Nephron (organoid): ENCODE measurements at regions not wholly inside any gene's neighbourhood (a gene's known extent, or its start where the extent isn't known, plus 50 kb on each side); places are given as distances from the start of the nearest gene placed in this dataset.
"Not testable (repeated sequence)": the region's sequence is repeated elsewhere in the genome, so short reads cannot be mapped to it uniquely, and the experiment has no call there.

Experiments used
- H3K27ac Mint-ChIP-seq, 3 experiments: 2 replicates each; pipeline ENCODE4 v1.8.0; 2020; ENCODE audit warnings: mixed read lengths in 3 of 3, mild to moderate bottlenecking in 2 of 3, moderate library complexity in 1 of 3
- H3K27me3 Mint-ChIP-seq: 2 replicates; pipeline ENCODE4 v1.8.0; 2021; ENCODE audit warnings: low read depth, mild to moderate bottlenecking, moderate library complexity, mixed read lengths
- H3K36me3 Mint-ChIP-seq: 2 replicates; pipeline ENCODE4 v1.8.0; 2020; ENCODE audit warnings: low read depth, mixed read lengths
- H3K4me1 Mint-ChIP-seq: 2 replicates; pipeline ENCODE4 v1.8.0; 2020; ENCODE audit warnings: mixed read lengths
- H3K4me3 Mint-ChIP-seq, 3 experiments: 2 replicates each; pipeline ENCODE4 v1.8.0; 2020; ENCODE audit warnings: mild to moderate bottlenecking in 3 of 3, mixed read lengths in 3 of 3, moderate library complexity in 2 of 3
- H3K9me3 Mint-ChIP-seq: 2 replicates; pipeline ENCODE4 v1.8.0; 2020; ENCODE audit warnings: mixed read lengths
- CTCF ChIP-seq, 3 experiments: fragments of 200-600 bp; sonication (generic); IDR thresholded peaks; one replicate each; pipeline ENCODE4 v1.5.0; 2021; ENCODE audit warnings: antibody characterized with exemption in 3 of 3; ENCODE audit not compliant: unreplicated experiment in 3 of 3

DNA sequence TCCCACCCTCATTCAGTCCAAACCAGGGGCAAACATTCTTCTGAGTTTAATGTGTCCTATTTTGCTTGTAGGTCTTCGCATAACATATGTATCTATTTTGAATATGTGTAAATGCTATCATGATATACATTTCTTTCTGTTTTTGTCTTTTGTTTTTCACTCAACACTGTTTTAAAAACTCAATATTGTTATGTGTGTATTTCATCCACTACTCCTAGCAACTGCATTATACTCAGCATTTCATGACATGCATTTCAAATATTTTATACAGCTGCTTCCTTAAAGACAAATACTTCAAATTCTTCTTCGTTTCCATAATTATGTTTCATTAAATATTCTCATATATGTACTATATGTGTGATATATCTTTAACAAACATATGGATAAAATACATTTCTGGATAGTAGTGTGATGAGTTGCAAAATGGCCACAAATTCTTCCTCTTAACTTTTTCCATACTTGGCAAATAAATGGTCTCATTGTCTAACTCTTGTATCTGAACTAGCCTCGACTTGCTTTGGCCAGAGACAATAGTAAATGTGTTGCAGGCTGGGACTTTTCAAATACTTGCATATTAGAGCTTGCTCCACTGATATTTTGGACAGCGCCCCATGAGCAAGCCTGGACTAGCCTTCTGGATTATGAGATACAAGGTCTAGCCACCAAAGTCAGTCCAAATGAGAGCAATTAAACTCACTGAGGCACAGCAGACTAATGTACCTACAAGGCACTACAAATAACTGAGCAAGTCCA lies 539.7 kb upstream of the KCND2 start:
- no peak for TF ChIP-seq CTCF (IDR thresholded peaks at IDR 0.05; ENCODE audit: unreplicated experiment in 3 of 3)
- H3K4me3 Mint-ChIP-seq: no peak overlapping the region
- H3K36me3 Mint-ChIP-seq: no peaks in the 10 kb centered on the region
- H3K27me3 Mint-ChIP-seq: no peaks in the 10 kb centered on the region
- no peaks in the 10 kb centered on the region for H3K9me3 Mint-ChIP-seq
- H3K27ac Mint-ChIP-seq: no peak overlapping the region
- no peaks in the 10 kb centered on the region for H3K4me1 Mint-ChIP-seq

GRCh38 chr7:119737390-119737789 lies 535.6 kb upstream of the KCND2 start:
- no peak overlapping the region for H3K4me3 Mint-ChIP-seq
- TF ChIP-seq CTCF (IDR thresholded peaks at IDR 0.05; ENCODE audit: unreplicated experiment in 3 of 3): no peak
- H3K36me3 Mint-ChIP-seq: no peaks in the 10 kb centered on the region
- H3K27ac Mint-ChIP-seq: no peak overlapping the region
- H3K27me3 Mint-ChIP-seq: no peaks in the 10 kb centered on the region
- H3K4me1 Mint-ChIP-seq: no peaks in the 10 kb centered on the region
- H3K9me3 Mint-ChIP-seq: no peaks in the 10 kb centered on the region

- H3K36me3 Mint-ChIP-seq, H3K4me3 Mint-ChIP-seq, H3K27ac Mint-ChIP-seq, H3K9me3 Mint-ChIP-seq, H3K27me3 Mint-ChIP-seq, H3K4me1 Mint-ChIP-seq: not testable (repeated sequence)
Observed at GRCh38 chr7:119745280-119745679, 527.7 kb upstream of the KCND2 start.

- Mint-ChIP-seq H3K9me3 (no peaks in the 10 kb centered on the region), H3K27ac (no peak overlapping the region), H3K36me3 (no peaks in the 10 kb centered on the region), H3K4me3 (no peak overlapping the region), H3K4me1 (no peaks in the 10 kb centered on the region), H3K27me3 (no peaks in the 10 kb centered on the region)
- TF ChIP-seq CTCF (IDR thresholded peaks at IDR 0.05; ENCODE audit: unreplicated experiment in 3 of 3): no peak
Observed at GRCh38 chr7:119748251-119748860, 524.6 kb upstream of the KCND2 start.

DNA sequence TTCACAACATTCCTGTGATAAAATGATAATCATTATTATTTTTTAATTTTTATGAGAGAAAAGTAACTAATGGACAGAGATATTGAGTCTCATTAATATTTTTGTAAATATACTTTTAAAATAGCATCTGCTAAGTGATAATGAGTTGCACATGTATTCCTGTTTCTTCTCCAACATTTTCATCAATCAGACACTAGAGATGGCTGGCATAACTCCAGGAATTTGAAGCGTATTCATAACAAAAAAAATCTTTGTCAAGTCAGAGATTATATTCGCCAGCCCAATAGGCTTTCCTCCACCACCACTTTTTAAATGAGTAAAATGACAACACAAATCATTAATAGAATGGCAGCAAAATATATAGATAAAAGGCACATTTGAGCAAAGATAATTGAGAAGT lies 524.0 kb upstream of the KCND2 start:
- no peak overlapping the region for H3K4me3 Mint-ChIP-seq
- H3K27me3 Mint-ChIP-seq: no peaks in the 10 kb centered on the region
- no peaks in the 10 kb centered on the region for H3K4me1 Mint-ChIP-seq
- no peak for TF ChIP-seq CTCF (IDR thresholded peaks at IDR 0.05; ENCODE audit: unreplicated experiment in 3 of 3)
- no peaks in the 10 kb centered on the region for H3K9me3 Mint-ChIP-seq
- no peak overlapping the region for H3K27ac Mint-ChIP-seq
- H3K36me3 Mint-ChIP-seq: no peaks in the 10 kb centered on the region

DNA sequence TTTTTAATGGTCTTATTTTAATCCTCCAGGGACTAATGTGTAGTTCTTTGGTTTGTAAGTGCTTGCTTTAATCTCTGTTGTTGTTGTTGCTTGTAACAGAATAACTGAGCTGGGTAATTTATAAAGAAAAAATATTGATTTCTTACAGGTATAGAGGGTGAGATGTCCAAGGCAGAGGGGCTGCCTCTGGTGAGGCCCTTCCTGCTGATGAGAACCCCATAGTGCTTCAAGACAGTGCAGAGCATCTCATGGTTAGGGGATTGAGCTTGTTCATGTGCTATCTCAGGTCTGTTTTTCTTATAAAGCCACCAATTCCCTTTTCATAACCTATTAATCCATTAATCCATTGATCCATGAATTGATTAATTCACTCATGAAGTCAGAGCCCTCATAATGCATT lies 516.3 kb upstream of the KCND2 start:
- Mint-ChIP-seq H3K4me3 (no peak overlapping the region), H3K9me3 (no peaks in the 10 kb centered on the region), H3K4me1 (no peaks in the 10 kb centered on the region), H3K36me3 (no peaks in the 10 kb centered on the region), H3K27me3 (no peaks in the 10 kb centered on the region), H3K27ac (no peak overlapping the region)
- no peak for TF ChIP-seq CTCF (IDR thresholded peaks at IDR 0.05; ENCODE audit: unreplicated experiment in 3 of 3)
